SK-N-MC (cell line): ENCODE measurements at regions not wholly inside any gene's neighbourhood (a gene's known extent, or its start where the extent isn't known, plus 50 kb on each side); places are given as distances from the start of the nearest gene placed in this dataset.

Source experiments
- EZH2 ChIP-seq: fragments of 200-600 bp; sonication (generic); IDR thresholded peaks from one replicate; pipeline ENCODE4 v1.6.1; 2017; ENCODE audit warnings: antibody characterized with exemption
- POLR2AphosphoS5 ChIP-seq: IDR thresholded peaks from 2 replicates; pipeline ENCODE4 v1.6.1; 2012; ENCODE audit warnings: mild to moderate bottlenecking, low read depth, low read length, borderline replicate concordance

DNA sequence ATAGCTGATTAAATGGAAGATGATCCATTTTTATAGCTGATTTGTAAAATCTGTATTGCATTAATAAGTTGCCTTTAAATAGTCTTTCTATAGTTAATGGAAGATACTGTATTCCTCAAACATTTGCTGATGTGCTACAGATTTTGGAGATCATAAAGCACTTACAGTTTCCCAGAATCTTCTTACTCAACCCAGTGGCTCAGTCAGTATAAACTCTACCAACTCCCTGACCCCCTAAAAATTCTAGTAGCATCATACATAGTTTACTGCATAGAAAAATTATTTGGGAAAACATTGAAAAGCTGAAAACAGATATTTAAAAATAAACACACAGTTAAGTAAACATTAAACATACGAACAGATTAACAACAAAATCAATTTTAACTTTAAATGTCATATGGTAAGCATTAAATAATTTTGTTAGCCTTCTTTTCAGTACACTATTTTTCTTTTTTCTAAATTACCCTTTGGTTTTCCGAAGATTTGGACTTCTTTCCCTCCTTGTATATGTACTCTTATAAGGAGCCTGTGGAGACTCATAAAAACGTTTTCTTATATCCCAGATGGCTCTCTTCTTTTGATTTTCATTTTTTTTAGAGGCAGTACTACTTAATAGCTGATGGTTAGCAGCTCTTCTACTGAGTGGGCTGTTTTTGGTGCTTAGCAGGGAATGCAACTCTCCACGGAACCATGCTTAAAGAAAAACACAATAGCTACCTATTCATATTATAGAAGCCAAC lies 62.7 kb upstream of the BMP5 start:
- TF ChIP-seq POLR2AphosphoS5 (no peak), EZH2 (no peak)
